Ascending aorta (tissue), 2 donors: ENCODE measurements at regions not wholly inside any gene's neighbourhood (a gene's known extent, or its start where the extent isn't known, plus 50 kb on each side); places are given as distances from the start of the nearest gene placed in this dataset.

Experiments
- DNase-seq, 2 donors: peaks; one replicate each; pipeline ENCODE4 v3.0.0-alpha.2; 2019; ENCODE audit warnings: low spot score in 2 of 2
- H3K27ac ChIP-seq, 2 donors: fragments of 200-600 bp; sonication (generic); one replicate each; pipeline ENCODE4 v1.5.1; 2016 to 2017; ENCODE audit warnings: mild to moderate bottlenecking in 1 of 2
- H3K27me3 ChIP-seq: fragments of 200-600 bp; sonication (generic); one replicate; pipeline ENCODE4 v1.5.1; 2017
- H3K36me3 ChIP-seq, 2 donors: fragments of 200-600 bp; sonication (generic); one replicate each; pipeline ENCODE4 v1.5.1; 2016
- H3K4me1 ChIP-seq, 2 donors: fragments of 200-600 bp; sonication (generic); one replicate each; pipeline ENCODE4 v1.5.1; 2016 to 2017; ENCODE audit warnings: mild to moderate bottlenecking in 1 of 2
- H3K4me3 ChIP-seq, 2 donors: fragments of 200-600 bp; sonication (generic); one replicate each; pipeline ENCODE4 v1.5.1; 2016 to 2017; ENCODE audit warnings: mild to moderate bottlenecking in 1 of 2
- H3K9me3 ChIP-seq, 2 donors: fragments of 200-600 bp; sonication (generic); one replicate each; pipeline ENCODE4 v1.5.1; 2016
- CTCF ChIP-seq, 3 experiments: fragments of 200-600 bp in 2 of 3; fragments of 450-650 bp in 1 of 3; sonication (generic) in 2 of 3; IDR thresholded peaks; one replicate each; pipeline ENCODE4 v1.5.1; 2016 to 2019; ENCODE audit warnings: antibody characterized with exemption in 3 of 3, mild to moderate bottlenecking in 1 of 3, moderate library complexity in 1 of 3
- intact Hi-C: fragments of 100-400 bp; cut with DNase I; formaldehyde crosslinking; loops from one replicate; pipeline ENCODE4 v1.15.1; 2023

GRCh38 chr12:54773593-54773992, 80.7 kb upstream of the MUCL1 start:
- Histone ChIP-seq H3K4me1 (no peaks in the 10 kb centered on the region), H3K9me3 (no peaks in the 10 kb centered on the region), H3K36me3 (no peaks in the 10 kb centered on the region), H3K4me3 (no peak overlapping the region), H3K27me3 (no peaks in the 10 kb centered on the region), H3K27ac (no peak overlapping the region)
- no peak for TF ChIP-seq CTCF (IDR thresholded peaks at IDR 0.05)
- intact Hi-C loops: no loop called here
- DNase-seq: no peak

GRCh38 chr12:54765652-54766051, 88.7 kb upstream of the MUCL1 start:
- intact Hi-C loops: loop anchor here (5.0 kb wide), 1 partner anchor 212 kb away; no protein-coding TSS in a partner anchor
- no peaks in the 10 kb centered on the region for H3K9me3 ChIP-seq
- no peaks in the 10 kb centered on the region for H3K36me3 ChIP-seq
- H3K4me1 ChIP-seq: no peaks in the 10 kb centered on the region
- DNase-seq: no peak
- H3K4me3 ChIP-seq: no peak overlapping the region
- no peak for TF ChIP-seq CTCF (IDR thresholded peaks at IDR 0.05)
- no peak overlapping the region for H3K27ac ChIP-seq
- H3K27me3 ChIP-seq: no peaks in the 10 kb centered on the region

GRCh38 chr12:54762390-54762789, 91.9 kb upstream of the MUCL1 start:
- Histone ChIP-seq H3K27me3 (no peaks in the 10 kb centered on the region), H3K4me3 (no peak overlapping the region), H3K9me3 (no peaks in the 10 kb centered on the region), H3K36me3 (no peaks in the 10 kb centered on the region), H3K27ac (no peak overlapping the region), H3K4me1 (no peaks in the 10 kb centered on the region)
- no peak for DNase-seq
- no peak for TF ChIP-seq CTCF (IDR thresholded peaks at IDR 0.05)
- intact Hi-C loops: no loop called here

GRCh38 chr12:54759751-54760150, 94.6 kb upstream of the MUCL1 start:
- Histone ChIP-seq H3K36me3 (no peaks in the 10 kb centered on the region), H3K4me1 (no peaks in the 10 kb centered on the region), H3K27me3 (no peaks in the 10 kb centered on the region), H3K9me3 (no peaks in the 10 kb centered on the region), H3K4me3 (no peak overlapping the region), H3K27ac (no peak overlapping the region)
- DNase-seq: no peak
- intact Hi-C loops: no loop called here
- no peak for TF ChIP-seq CTCF (IDR thresholded peaks at IDR 0.05)

- Histone ChIP-seq H3K36me3 (no peaks in the 10 kb centered on the region), H3K27ac (no peak overlapping the region), H3K4me1 (no peaks in the 10 kb centered on the region), H3K27me3 (no peaks in the 10 kb centered on the region), H3K9me3 (no peaks in the 10 kb centered on the region), H3K4me3 (no peak overlapping the region)
- intact Hi-C loops: no loop called here
- no peak for DNase-seq
- no peak for TF ChIP-seq CTCF (IDR thresholded peaks at IDR 0.05)
Measured at GRCh38 chr12:54751493-54751892, 102.8 kb upstream of the MUCL1 start.

- Histone ChIP-seq H3K4me1 (no peaks in the 10 kb centered on the region), H3K27ac (no peak overlapping the region), H3K9me3 (no peaks in the 10 kb centered on the region), H3K36me3 (no peaks in the 10 kb centered on the region), H3K27me3 (no peaks in the 10 kb centered on the region), H3K4me3 (no peak overlapping the region)
- TF ChIP-seq CTCF (IDR thresholded peaks at IDR 0.05): peak; percentile 39 to 60 (median 45)
- no peak for DNase-seq
- intact Hi-C loops: loop anchor here (1.0 kb wide), 1 partner anchor 209 kb away; no protein-coding TSS in a partner anchor
Measured at GRCh38 chr12:54749191-54749818, 101.1 kb upstream of the DCD start.
